ACC112 (cell line): ENCODE measurements at regions not wholly inside any gene's neighbourhood (a gene's known extent, or its start where the extent isn't known, plus 50 kb on each side); places are given as distances from the start of the nearest gene placed in this dataset.

Source experiments
- H2AFZ ChIP-seq: fragments of 200-600 bp; sonication (generic); one replicate; pipeline ENCODE4 v1.6.0; 2017; ENCODE audit warnings: antibody characterized with exemption, low read length; ENCODE audit not compliant: unreplicated experiment
- H3K27ac ChIP-seq: fragments of 200-600 bp; sonication (generic); 2 replicates; pipeline ENCODE4 v1.5.1; 2014; ENCODE audit warnings: low read depth, mild to moderate bottlenecking, antibody characterized with exemption, low read length, moderate library complexity
- H3K27me3 ChIP-seq: fragments of 200-600 bp; sonication (generic); 2 replicates; pipeline ENCODE4 v1.6.1; 2014; ENCODE audit warnings: mild to moderate bottlenecking, antibody characterized with exemption, low read length, moderate library complexity, mixed read lengths; ENCODE audit not compliant: insufficient read depth
- H3K36me3 ChIP-seq: fragments of 200-600 bp; sonication (generic); 2 replicates; pipeline ENCODE4 v1.6.1; 2016; ENCODE audit warnings: mild to moderate bottlenecking, antibody characterized with exemption, low read length, moderate library complexity, mixed read lengths; ENCODE audit not compliant: insufficient read depth
- H3K4me1 ChIP-seq: fragments of 200-600 bp; sonication (generic); one replicate; pipeline ENCODE4 v1.6.1; 2016; ENCODE audit warnings: low read length, mixed read lengths; ENCODE audit not compliant: insufficient read depth, unreplicated experiment, control insufficient read depth
- H3K4me3 ChIP-seq: fragments of 200-600 bp; sonication (generic); 2 replicates; pipeline ENCODE4 v1.5.1; 2014; ENCODE audit warnings: mild to moderate bottlenecking, low read depth, low read length
- H3K79me2 ChIP-seq: fragments of 200-600 bp; sonication (generic); one replicate; pipeline ENCODE4 v1.6.0; 2016; ENCODE audit warnings: low read length; ENCODE audit not compliant: control insufficient read depth, unreplicated experiment, insufficient read depth

GRCh38 chr12:118841588-118841987, 139.8 kb upstream of the SRRM4 start:
- no peaks in the 10 kb centered on the region for H3K27me3 ChIP-seq
- no peaks in the 10 kb centered on the region for H3K4me1 ChIP-seq
- no peak overlapping the region for H3K4me3 ChIP-seq
- no peak overlapping the region for H2AFZ ChIP-seq
- no peaks in the 10 kb centered on the region for H3K79me2 ChIP-seq
- no peaks in the 10 kb centered on the region for H3K36me3 ChIP-seq
- H3K27ac ChIP-seq: no peak overlapping the region

GRCh38 chr12:118842866-118843265, 138.5 kb upstream of the SRRM4 start:
- Histone ChIP-seq H3K4me1 (no peaks in the 10 kb centered on the region), H3K36me3 (no peaks in the 10 kb centered on the region), H3K27ac (no peak overlapping the region), H3K4me3 (no peak overlapping the region), H3K27me3 (no peaks in the 10 kb centered on the region), H3K79me2 (no peaks in the 10 kb centered on the region), H2AFZ (no peak overlapping the region)

GRCh38 chr12:118846416-118846815, 134.9 kb upstream of the SRRM4 start:
- H3K27ac ChIP-seq: no peak overlapping the region
- no peaks in the 10 kb centered on the region for H3K4me1 ChIP-seq
- no peaks in the 10 kb centered on the region for H3K27me3 ChIP-seq
- H3K36me3 ChIP-seq: no peaks in the 10 kb centered on the region
- H3K79me2 ChIP-seq: no peaks in the 10 kb centered on the region
- H2AFZ ChIP-seq: no peak overlapping the region
- no peak overlapping the region for H3K4me3 ChIP-seq

GRCh38 chr12:118850244-118850825, 131.0 kb upstream of the SRRM4 start:
- Histone ChIP-seq H3K27ac (no peak overlapping the region), H3K4me3 (no peak overlapping the region), H3K4me1 (no peaks in the 10 kb centered on the region), H3K79me2 (no peaks in the 10 kb centered on the region), H2AFZ (no peak overlapping the region), H3K27me3 (no peaks in the 10 kb centered on the region), H3K36me3 (no peaks in the 10 kb centered on the region)

- H3K27ac ChIP-seq: no peak overlapping the region
- no peak overlapping the region for H3K4me3 ChIP-seq
- no peaks in the 10 kb centered on the region for H3K79me2 ChIP-seq
- H3K36me3 ChIP-seq: no peaks in the 10 kb centered on the region
- no peaks in the 10 kb centered on the region for H3K4me1 ChIP-seq
- H3K27me3 ChIP-seq: no peaks in the 10 kb centered on the region
- no peak overlapping the region for H2AFZ ChIP-seq
Measured at GRCh38 chr12:118851891-118852290, 129.4 kb upstream of the SRRM4 start.

GRCh38 chr12:118853634-118854033, 127.7 kb upstream of the SRRM4 start:
- no peaks in the 10 kb centered on the region for H3K79me2 ChIP-seq
- H2AFZ ChIP-seq: no peak overlapping the region
- no peaks in the 10 kb centered on the region for H3K27me3 ChIP-seq
- H3K4me1 ChIP-seq: no peaks in the 10 kb centered on the region
- no peaks in the 10 kb centered on the region for H3K36me3 ChIP-seq
- H3K27ac ChIP-seq: no peak overlapping the region
- H3K4me3 ChIP-seq: no peak overlapping the region

- H3K36me3 ChIP-seq: no peaks in the 10 kb centered on the region
- H3K4me1 ChIP-seq: no peaks in the 10 kb centered on the region
- no peaks in the 10 kb centered on the region for H3K27me3 ChIP-seq
- H3K79me2 ChIP-seq: no peaks in the 10 kb centered on the region
- no peak overlapping the region for H2AFZ ChIP-seq
- no peak overlapping the region for H3K27ac ChIP-seq
- H3K4me3 ChIP-seq: no peak overlapping the region
Measured at GRCh38 chr12:118855858-118856257, 125.5 kb upstream of the SRRM4 start.

GRCh38 chr12:118866346-118866745, 115.0 kb upstream of the SRRM4 start:
- no peak overlapping the region for H3K27ac ChIP-seq
- no peaks in the 10 kb centered on the region for H3K79me2 ChIP-seq
- H2AFZ ChIP-seq: no peak overlapping the region
- no peak overlapping the region for H3K4me3 ChIP-seq
- H3K36me3 ChIP-seq: no peaks in the 10 kb centered on the region
- H3K4me1 ChIP-seq: no peaks in the 10 kb centered on the region
- no peaks in the 10 kb centered on the region for H3K27me3 ChIP-seq

- Histone ChIP-seq H3K4me1 (no peaks in the 10 kb centered on the region), H3K4me3 (no peak overlapping the region), H2AFZ (no peak overlapping the region), H3K27me3 (no peaks in the 10 kb centered on the region), H3K36me3 (no peaks in the 10 kb centered on the region), H3K79me2 (no peaks in the 10 kb centered on the region), H3K27ac (no peak overlapping the region)
Measured at GRCh38 chr12:118870551-118870950, 110.8 kb upstream of the SRRM4 start.

GRCh38 chr12:118874698-118875548, 106.4 kb upstream of the SRRM4 start:
- no peak overlapping the region for H3K27ac ChIP-seq
- no peaks in the 10 kb centered on the region for H3K79me2 ChIP-seq
- no peak overlapping the region for H2AFZ ChIP-seq
- H3K27me3 ChIP-seq: no peaks in the 10 kb centered on the region
- no peaks in the 10 kb centered on the region for H3K36me3 ChIP-seq
- no peak overlapping the region for H3K4me3 ChIP-seq
- no peaks in the 10 kb centered on the region for H3K4me1 ChIP-seq
